Activated naive CD4-positive, alpha-beta T cell treated with anti-CD3 and anti-CD28 coated beads, Interleukin-2, amount 50 U/mL, for 72 hours (primary cell): ENCODE measurements at regions not wholly inside any gene's neighbourhood (a gene's known extent, or its start where the extent isn't known, plus 50 kb on each side); places are given as distances from the start of the nearest gene placed in this dataset.

Experiments used
- ATAC-seq, 2 donors: fragments of 150-1000 bp; cut with Tn5 transposase; 2 replicates each; pipeline ENCODE4 v1.10.0; 2021; ENCODE audit warnings: mild to moderate bottlenecking in 2 of 2, moderate library complexity in 2 of 2
- DNase-seq, 2 donors: peaks; one replicate each; pipeline ENCODE4 v3.0.0; 2021 to 2022; ENCODE audit warnings: low spot score in 2 of 2
- H3K27ac Mint-ChIP-seq, 2 donors: one replicate each; pipeline ENCODE4 v1.8.0; 2022; ENCODE audit warnings: mild to moderate bottlenecking in 2 of 2, mixed read lengths in 2 of 2
- H3K36me3 Mint-ChIP-seq, 2 donors: one replicate each; pipeline ENCODE4 v1.8.0; 2022; ENCODE audit warnings: mixed read lengths in 2 of 2
- H3K9me3 Mint-ChIP-seq, 2 donors: one replicate each; pipeline ENCODE4 v1.8.0; 2022; ENCODE audit warnings: mixed read lengths in 2 of 2

DNA sequence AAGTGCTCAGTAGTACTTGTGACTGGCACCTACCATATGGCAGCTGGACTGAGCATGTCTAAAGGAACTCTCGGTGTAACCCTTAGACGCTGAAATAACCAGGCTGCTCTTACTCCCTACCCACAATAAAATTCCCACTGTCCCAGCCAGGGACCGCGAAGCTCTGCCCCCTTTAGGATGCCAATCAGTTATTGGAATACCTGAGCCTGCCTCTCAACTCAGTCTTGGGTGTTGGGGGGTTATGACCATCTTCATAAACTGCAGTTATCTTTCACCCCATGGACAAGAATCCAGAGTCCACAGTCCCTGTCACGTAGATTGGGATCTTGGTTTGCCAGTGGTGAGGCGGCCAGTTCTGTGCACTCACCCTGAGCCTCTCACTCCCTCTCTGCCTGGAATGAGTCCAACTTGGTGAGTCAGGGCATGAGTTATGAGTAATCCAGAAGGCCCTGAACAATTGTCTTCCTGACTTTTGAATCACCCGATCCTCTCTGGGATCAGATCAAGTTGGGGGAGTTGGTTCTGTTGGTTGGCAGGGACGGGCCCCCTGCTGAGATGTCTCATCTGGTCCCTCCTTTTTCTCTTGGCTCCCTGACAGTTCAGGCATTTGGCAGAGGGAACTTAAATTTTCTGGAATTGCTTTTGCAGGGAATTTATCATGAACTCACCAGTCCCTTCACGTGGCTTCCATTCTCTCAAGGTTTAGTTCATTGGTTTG is 120.1 kb upstream of the UBE2E1 start:
- H3K9me3 Mint-ChIP-seq: peaks cover 5 to 6% of the 10 kb centered on the region in 2 donors
- peaks cover 0 to 8% of the 10 kb centered on the region in 2 donors for H3K36me3 Mint-ChIP-seq
- ATAC-seq (peak; percentile 61 to 72), DNase-seq (peak in 1 of 2 donors; percentile 10)
- H3K27ac Mint-ChIP-seq: no peak overlapping the region

DNA sequence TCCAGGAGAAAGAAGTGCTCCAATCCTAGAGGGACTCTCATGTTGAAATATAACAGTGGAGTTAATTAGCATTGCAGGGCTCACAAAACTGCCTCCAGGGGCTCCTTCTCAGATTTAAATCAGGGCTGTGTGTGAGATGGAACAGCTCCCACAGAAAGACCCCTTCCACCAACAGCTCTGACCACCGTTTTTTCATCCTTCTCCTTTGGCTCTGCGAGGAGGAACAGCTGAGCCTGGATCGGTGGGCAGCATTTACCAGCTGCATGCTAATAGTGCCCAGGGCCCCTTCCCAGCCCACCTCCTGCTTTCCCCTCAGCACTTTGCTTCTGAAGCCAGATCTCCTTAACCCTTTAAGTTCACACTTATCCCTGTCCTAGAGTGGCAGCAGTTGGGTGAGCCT is 119.2 kb upstream of the UBE2E1 start:
- no peak for ATAC-seq
- Mint-ChIP-seq H3K9me3 (peaks cover 5 to 6% of the 10 kb centered on the region in 2 donors), H3K27ac (no peak overlapping the region), H3K36me3 (peaks cover 0 to 8% of the 10 kb centered on the region in 2 donors)
- DNase-seq: no peak

DNA sequence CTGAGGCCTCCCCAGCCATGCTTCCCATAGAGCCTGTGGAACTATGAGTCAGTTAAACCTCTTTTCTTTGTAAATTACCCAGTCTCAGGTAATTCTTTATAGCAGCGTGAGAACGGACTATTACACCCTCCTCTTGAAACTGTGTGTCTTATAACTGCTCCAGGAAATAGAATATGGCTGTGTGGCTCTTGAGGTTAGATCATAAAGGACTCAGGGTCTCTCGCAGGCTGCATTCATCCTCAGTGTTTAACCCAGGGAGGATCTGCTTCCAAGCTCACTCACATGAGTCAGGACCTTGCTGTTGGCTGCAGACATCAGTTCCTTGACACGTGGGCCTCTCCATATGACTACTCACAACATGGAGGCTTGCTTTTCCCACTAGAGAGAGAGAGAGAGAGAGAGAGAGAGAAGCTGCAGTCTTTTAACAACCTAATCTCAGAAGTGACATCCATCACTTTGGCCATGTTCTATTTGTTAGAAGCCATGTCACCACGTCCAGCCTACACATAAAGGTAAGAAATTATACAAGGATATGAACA is 114.3 kb upstream of the UBE2E1 start:
- DNase-seq (no peak), ATAC-seq (no peak)
- Mint-ChIP-seq H3K9me3 (peaks cover 5 to 6% of the 10 kb centered on the region in 2 donors), H3K27ac (peak overlapping the region in 1 of 2 donors; percentile 6), H3K36me3 (peaks cover 0 to 8% of the 10 kb centered on the region in 2 donors)

DNA sequence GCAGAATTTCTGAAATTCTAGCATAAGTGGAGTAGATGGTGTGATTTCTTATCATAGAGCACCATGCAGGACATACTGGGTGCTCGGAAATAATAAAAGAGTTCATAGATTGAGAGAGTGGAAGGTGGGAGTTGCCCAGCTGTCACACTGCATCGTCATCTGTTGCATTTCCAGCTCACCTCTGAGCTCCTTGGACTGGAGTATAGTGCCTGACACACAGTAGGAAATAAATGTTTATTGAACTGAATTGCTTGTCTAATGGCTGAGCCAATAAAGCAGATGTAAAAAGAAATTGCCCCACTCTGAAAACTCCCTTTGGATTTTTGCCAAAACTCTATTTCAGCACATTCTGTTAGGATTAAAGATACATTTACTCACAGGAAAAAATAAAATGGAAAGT is 108.9 kb upstream of the UBE2E1 start:
- no peak overlapping the region for H3K27ac Mint-ChIP-seq
- ATAC-seq: no peak

DNA sequence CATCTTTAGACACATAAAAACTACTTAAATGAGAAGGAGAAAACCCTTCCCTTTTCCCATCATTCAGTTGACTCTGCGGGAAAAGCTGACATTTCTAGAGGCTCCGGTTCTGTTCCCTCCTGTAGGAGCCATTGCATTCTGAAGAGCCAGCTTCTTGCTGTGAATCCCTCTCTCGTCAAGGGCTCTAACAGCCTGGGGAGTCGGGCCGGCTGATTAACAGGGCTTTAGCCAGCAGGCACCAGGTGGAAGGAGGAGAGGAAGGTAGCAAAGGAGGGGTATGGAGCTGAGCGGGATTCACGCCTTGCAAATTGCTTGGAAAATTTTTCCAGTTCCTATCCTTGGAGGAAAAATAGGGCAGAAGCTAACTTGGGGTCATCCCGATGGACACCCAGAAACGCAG is 108.3 kb upstream of the UBE2E1 start:
- DNase-seq (no peak), ATAC-seq (no peak)
- H3K27ac Mint-ChIP-seq: no peak overlapping the region
- H3K36me3 Mint-ChIP-seq: no peaks in the 10 kb centered on the region
- no peaks in the 10 kb centered on the region for H3K9me3 Mint-ChIP-seq

More for the DNA sequence above, 108.9 kb upstream of the UBE2E1 start:
- Mint-ChIP-seq H3K36me3 (no peaks in the 10 kb centered on the region), H3K9me3 (no peaks in the 10 kb centered on the region)
- no peak for DNase-seq

DNA sequence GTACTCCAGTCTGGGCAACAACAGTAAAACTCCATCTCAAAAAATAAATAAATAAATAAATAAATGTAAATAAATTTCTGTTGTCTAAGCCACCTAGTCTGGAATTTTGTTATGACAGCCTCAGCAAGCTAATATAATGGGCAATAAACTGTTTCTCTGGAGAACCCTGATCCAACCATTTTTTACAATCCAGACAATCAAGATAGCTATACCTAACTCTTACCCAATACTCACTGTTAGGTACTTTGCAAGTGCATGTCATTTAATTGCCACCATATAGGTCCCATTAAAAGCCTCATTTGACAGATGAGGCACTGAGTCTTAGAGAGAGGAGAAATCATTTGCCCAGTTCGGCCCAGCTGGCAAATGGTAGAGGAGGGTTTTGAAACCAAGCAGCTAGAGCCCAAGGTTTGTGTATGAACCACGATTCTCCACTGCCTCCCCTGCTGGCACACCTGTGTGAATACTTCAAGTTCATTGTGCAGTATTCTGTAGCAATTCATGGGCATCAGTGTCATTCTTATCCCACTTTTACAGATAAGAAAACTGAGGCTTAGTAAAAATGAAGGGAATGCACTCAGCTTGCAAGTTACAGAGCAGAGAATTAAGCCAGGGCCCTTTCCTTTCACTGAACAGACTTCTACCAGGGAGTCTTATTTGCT is 107.0 kb upstream of the UBE2E1 start:
- no peak for ATAC-seq
- Mint-ChIP-seq H3K27ac (no peak overlapping the region), H3K36me3 (no peaks in the 10 kb centered on the region)

DNA sequence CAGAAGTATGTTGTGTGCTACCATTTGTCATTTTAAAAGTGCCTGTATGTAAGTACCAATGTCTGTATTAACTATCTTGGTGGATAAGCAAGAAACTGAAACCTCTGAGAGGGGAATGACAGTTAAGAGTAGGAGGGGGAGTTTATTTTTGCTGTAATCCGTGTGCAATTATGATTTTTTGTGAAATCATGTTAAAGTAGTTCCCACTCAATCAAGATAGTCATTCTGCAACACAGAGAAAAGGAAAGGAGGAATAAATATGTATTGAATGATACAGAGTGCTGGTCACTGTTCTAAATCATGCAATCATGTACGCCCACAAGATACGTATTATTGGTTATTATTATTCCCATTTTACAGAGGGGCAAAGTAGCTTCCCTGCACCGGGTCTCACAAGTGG is 105.1 kb upstream of the UBE2E1 start:
- ATAC-seq: no peak
- H3K36me3 Mint-ChIP-seq: no peaks in the 10 kb centered on the region
- no peak overlapping the region for H3K27ac Mint-ChIP-seq
- no peak for DNase-seq
- H3K9me3 Mint-ChIP-seq: no peaks in the 10 kb centered on the region

More for the DNA sequence above, 107.0 kb upstream of the UBE2E1 start:
- no peaks in the 10 kb centered on the region for H3K9me3 Mint-ChIP-seq
- no peak for DNase-seq

DNA sequence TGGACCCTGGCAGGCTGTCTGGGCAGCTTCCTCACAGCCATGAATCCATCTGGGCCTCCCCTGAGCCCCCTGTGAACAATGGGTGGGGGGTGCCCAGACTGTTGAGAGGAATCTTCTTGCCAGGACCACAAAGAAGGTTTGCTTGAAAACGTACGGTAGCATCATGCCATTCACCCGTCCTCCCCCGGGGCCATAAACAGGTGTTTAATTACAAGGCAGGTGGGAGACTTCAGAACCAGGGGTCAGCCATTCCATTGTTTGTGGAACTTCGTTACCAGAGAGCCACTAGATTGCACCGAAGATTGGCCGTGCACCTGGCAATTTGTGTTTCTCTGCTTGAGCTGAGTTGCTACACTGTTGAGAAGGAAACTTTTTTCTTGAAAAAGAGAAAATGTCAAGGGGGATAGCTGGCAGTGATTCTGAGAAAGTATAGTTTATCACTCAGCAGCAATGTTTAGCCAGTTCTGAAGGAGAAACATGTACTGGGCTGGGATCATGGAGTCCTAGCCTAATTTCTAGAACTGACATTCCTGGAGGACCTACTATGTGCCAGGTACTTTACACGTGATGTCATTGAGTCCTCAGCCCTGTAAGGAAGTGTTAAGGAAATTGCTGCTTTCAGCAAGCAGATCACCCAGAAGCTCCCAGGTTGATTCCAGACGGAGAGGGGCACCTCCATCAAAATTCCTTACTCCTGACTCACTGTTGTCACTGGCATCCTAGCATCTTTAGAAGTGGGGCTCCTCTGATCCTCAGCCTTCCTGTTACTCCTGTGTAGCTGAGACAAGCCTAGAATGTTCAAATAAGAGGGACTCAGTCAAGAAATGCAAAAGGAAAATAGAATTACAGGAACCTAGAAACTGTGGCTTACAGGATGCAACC is 103.8 kb upstream of the UBE2E1 start:
- Mint-ChIP-seq H3K27ac (peak overlapping the region in 1 of 2 donors; percentile 55), H3K36me3 (no peaks in the 10 kb centered on the region), H3K9me3 (no peaks in the 10 kb centered on the region)
- ATAC-seq (no peak), DNase-seq (no peak)

DNA sequence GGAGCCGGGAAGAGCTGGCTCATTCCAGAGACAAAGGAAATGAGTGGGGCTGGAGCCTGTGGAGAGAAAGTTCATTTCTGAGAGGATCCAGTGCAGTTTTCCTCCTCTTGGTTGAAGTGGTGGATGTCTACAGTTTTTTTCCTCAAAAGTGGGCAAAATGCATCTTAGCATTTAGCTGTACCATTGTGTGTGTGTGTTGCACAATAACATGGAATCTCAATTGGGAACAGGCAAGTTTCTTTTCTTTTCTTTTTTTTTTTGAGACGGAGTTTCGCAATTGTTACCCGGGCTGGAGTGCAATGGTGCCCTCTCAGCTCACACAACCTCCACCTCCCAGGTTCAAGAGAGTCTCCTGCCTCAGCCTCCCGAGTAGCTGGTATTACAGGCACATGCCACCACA is 101.5 kb upstream of the UBE2E1 start:
- H3K9me3 Mint-ChIP-seq: no peaks in the 10 kb centered on the region
- no peaks in the 10 kb centered on the region for H3K36me3 Mint-ChIP-seq
- no peak overlapping the region for H3K27ac Mint-ChIP-seq
- ATAC-seq: no peak
- DNase-seq: no peak

DNA sequence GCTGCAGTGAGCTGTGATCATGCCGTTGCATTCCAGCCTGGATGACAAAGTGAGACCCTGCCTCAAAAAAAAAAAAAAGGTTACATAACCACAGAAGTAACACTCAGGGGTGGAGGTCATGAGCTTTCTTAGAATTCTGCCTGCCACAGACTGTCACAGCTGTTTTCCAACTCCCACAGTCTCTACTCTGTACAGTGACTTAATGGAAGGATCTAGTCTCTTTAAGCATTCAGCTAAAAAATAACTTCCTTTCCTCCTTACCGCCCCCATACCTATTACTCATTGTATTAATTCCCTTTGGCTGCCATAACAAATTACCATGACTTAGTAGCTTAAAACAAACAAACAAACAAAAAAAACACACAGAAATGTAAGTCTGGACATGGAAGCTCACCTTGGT is 99.6 kb upstream of the UBE2E1 start:
- DNase-seq: no peak
- peak in 1 of 2 donors; percentile 75 for ATAC-seq
- H3K9me3 Mint-ChIP-seq: no peaks in the 10 kb centered on the region
- H3K27ac Mint-ChIP-seq: no peak overlapping the region
- H3K36me3 Mint-ChIP-seq: no peaks in the 10 kb centered on the region

DNA sequence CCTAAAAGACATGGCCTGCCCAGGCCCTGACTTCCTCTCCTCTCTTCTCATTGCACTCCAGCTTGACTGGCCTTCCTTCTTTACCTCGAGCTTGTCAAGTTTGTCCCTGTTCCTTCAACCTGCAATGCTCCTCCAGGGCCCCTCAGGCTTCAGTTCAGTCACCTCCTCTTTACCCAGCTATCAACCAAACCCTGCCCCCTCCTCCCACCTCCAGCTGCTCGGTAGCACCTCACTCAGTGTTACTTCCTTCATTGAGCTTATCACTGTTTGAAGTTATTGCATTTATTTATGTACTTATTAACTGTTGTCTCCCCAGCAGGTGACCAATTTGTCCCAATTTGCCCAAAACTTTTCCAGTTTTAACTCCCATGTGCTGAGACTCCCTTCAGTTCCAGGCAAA is 95.8 kb upstream of the UBE2E1 start:
- no peaks in the 10 kb centered on the region for H3K36me3 Mint-ChIP-seq
- peak overlapping the region in 1 of 2 donors; percentile 8 for H3K27ac Mint-ChIP-seq
- ATAC-seq: no peak
- H3K9me3 Mint-ChIP-seq: no peaks in the 10 kb centered on the region
- no peak for DNase-seq

DNA sequence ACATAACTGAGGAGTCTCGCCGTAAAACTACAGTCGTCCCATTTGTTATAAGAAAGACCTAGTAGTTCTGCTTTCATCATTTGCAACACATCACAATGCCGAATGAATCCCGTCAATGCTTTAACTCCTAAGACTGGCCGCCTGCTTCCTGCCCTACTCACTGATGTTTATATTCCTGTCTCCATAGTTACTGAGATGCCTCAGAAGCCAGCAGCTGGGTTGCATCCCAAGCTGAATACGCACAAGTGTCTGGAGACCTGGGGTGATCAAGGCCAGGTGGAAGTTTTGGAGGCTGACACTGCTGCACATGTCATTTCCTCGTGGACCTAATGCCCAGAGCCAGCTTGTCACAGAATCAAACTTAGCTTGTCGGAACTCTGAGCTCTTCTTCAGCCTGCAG is 95.2 kb upstream of the UBE2E1 start:
- Mint-ChIP-seq H3K27ac (no peak overlapping the region), H3K36me3 (no peaks in the 10 kb centered on the region), H3K9me3 (no peaks in the 10 kb centered on the region)
- no peak for DNase-seq
- no peak for ATAC-seq

DNA sequence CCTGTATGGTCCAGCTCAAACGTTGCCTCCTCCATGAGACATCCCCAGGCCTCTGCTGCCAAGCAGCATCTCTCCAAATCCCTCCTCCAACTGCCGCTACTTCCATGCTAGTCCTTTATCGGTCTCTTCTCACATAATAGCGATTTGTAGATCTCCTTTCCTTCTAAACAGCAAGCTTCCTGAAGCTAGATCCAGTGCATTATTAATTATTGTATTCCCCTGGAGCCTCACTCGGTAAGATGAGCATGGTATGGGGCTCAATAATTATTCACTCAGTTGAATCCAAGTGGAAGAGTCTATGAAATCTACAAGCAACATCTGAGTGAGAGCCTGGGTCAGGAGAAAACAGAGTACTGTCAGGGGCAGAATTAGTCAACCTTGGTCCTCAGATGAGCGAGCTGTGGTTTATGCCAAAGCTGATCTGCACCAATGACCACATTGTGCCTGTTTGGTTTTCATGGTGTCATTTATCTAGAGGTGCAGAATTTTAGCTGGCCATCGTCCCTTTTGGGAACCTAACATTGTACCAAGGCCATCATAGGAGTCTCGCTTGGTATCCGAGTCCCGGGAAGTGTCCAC is 93.8 kb upstream of the UBE2E1 start:
- no peak for DNase-seq
- H3K9me3 Mint-ChIP-seq: peaks cover 0 to 5% of the 10 kb centered on the region in 2 donors
- peak; percentile 43 to 85 for ATAC-seq
- peaks cover 7% of the 10 kb centered on the region in 2 donors for H3K36me3 Mint-ChIP-seq
- H3K27ac Mint-ChIP-seq: no peak overlapping the region

DNA sequence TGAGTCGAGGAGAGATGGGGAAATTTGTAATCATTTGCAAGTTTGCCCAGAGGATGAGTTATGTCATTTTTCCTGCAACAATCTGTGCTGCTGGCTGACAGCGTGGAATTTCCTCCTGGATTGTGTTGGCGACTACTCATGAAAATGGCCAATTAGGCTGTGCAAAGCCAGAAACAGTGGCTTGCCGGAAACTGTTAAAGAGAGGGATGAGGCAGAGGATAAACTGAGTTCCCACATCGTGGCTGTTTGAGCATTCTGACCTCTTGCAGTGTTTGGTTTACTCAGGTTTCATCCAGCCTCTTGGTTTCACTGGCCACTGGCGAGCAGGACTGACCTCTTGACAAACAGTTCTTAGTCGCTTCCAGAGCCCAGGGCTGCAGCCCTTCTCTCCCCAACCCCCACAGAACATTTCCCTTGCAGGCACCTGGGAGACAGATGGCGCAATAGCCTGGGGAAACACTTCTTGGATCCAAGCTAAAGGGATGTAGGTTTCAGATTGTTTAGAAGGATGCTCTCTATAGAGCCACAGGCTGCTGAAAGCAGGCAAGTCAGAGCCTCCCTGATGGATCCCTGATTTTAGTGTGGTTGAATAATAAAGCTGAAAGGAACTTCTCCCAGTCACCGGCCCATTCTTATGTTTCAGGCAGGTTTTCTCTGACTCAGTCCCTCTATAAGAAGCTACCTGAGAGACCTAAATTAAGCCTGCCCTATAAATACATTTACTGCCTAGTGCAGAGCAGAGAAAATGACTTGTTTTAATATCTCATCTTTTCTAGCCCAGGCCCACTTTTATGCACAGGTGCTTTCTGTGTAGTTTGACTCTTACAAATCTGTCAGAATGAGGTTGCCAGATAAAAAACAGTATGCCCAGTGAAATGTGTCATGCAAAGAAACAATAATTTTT is 92.8 kb upstream of the UBE2E1 start:
- Mint-ChIP-seq H3K36me3 (peaks cover 7% of the 10 kb centered on the region in 2 donors), H3K27ac (no peak overlapping the region), H3K9me3 (peaks cover 0 to 5% of the 10 kb centered on the region in 2 donors)
- DNase-seq (no peak), ATAC-seq (no peak)

DNA sequence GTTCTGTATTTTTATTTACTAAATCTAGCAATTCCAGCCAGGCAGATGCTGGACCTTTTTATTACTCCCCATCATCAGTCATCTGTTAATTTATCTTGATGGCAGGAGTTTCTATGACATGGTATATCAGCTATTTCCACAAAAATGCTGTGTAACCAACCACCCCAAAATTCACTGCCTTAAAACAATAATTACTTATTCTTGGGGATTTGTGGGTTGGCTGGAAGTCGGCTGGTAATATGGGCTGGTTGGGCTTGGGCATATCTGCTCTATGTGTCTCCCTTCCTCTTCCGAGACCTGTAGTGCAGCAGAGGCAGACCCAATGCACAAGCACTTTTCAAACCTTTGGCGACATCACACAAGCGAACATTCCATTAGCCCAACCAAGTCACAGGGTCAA is 92.1 kb upstream of the UBE2E1 start:
- Mint-ChIP-seq H3K9me3 (peaks cover 0 to 5% of the 10 kb centered on the region in 2 donors), H3K27ac (no peak overlapping the region), H3K36me3 (peaks cover 7% of the 10 kb centered on the region in 2 donors)
- ATAC-seq (no peak), DNase-seq (no peak)

DNA sequence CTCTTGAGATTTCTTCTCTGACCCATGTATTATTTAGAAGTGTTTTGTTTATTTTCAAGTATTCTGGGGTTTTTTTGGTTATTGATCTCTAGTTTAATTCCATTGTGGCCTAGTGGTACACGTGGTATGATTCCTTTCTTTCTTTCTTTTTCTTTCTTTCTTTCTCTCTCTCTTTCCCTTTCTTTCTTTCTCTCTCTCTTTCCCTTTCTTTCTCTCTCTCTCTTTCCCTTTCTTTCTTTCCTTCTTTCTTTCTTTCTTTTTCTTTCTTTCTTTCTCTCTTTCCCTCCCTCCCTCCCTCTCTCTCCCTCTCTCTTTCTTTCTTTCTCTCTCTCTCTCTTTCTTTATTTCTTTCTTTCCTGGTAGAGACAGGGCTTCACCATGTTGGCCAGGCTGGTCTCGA is 85.7 kb upstream of the UBE2E1 start:
- H3K9me3 Mint-ChIP-seq: peaks cover 5 to 7% of the 10 kb centered on the region in 2 donors
- DNase-seq (no peak), ATAC-seq (no peak)
- no peak overlapping the region for H3K27ac Mint-ChIP-seq
- H3K36me3 Mint-ChIP-seq: peaks cover 7% of the 10 kb centered on the region in 2 donors
